ENCODE measurements at regions not wholly inside any gene's neighbourhood (a gene's known extent, or its start where the extent isn't known, plus 50 kb on each side); places are given as distances from the start of the nearest gene placed in this dataset.
A peak's percentile ranks its signal among the peaks of the same experiment; 100 is the strongest.

DNA sequence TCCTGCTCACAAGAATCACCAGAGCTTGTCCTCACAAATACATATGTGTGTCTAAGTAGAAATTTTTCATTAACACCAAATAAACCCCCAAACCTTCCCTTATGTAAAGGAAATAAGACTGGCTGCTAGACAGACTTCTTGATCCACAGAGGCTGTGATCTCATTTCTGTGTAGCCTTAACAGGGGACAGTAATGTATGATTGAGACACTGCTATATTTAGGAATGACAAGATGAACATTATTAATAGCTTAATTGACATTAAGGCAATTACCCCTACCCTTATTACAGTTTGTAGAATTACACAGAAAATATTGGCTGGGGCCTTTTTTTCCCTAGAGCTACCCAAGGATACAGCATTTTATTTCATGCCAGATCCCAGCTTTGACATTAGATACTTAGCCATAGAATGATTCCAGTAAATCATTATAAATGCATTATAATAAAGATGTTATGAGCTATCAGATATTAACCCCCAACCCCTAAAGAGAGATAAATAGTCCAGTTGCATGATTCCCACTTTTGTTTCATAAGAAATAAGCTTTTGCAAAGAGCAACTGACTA lies 392.1 kb upstream of the HNRNPA3 start:
- no peak for DNase-seq

GRCh38 chr2:176821350-176821749 lies 391.2 kb upstream of the HNRNPA3 start:
- DNase-seq, result no peak

DNA sequence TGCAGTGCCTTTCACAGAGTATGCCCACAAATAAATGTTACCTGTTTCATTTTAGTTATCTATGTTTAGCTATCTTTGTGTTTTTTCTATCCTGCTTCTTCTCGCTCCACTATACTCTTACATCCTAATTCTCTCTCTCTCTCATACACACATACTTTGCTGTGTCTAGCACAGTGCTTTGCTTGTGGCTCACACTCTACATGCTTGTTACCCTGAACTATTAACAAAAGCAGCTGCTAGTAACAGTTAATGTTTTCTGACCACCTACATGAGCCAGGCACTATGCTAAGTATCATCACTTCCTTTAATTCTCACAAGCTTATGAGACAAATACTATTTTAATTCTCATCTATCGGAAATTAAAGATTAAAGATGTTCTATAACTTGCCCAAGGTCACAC lies 390.5 kb upstream of the HNRNPA3 start:
- no peak for DNase-seq

- DNase-seq, result no peak
These were observed 386.2 kb upstream of the HNRNPA3 start for GRCh38 chr2:176826356-176826755.

- DNase-seq, result no peak
These were observed 385.5 kb upstream of the HNRNPA3 start for GRCh38 chr2:176826984-176827668.

DNA sequence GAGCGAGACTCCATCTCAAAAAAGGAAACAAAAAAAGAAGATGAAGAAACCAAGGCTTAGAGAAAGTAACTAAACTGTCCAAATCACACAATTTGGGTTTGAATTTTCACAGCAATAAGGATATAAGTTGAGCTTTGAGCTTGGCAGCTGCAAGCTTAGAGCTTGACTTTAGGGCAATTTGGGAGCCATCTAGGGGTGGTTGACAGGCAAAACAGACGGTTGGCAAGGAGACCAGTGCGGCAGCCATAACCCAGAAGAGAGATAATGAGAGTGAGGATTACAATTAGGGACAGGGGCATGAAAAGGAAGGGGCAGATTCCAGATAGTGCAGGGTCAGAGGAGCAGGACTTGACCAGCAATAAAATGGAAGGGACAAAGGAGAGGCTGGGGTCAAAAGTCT lies 382.2 kb upstream of the HNRNPA3 start:
- DNase-seq, result no peak

DNA sequence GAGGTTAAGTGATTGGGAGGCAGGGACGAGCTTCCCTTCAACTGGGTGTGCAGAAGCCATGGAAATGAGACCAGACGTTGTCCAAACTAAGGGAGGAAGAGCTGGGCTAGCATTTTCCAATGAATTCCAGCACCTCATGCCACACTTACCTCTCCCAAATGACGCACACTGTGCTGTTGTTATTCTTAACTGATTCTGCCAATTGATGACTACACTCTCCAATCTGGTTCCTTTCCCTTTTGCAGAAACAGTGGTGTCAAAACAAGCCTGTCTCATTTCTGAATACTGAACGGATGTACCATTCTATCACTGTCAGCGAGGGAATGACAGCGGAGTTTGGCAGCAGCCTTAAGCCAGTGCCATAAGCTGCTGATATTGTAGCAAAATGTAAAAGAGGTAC lies 380.5 kb upstream of the HNRNPA3 start:
- DNase-seq, result no peak

DNA sequence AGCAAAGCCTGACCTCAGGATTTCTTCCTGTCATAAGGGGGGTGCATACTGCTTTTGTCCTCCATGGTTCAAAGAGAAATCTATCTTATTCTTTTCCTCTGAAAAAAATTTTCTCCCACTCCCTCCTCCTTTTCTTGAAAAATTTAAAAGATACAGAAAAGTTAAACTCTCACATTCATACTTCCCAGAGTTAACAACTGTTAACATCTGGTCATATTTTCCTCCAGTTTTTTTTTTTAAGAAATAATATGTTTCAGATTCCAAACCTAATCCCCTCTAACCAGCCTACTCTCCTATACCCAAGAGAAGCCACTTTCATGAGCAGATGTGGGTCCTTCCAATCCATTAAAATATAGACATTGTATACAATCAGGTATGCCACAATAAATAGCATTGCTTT lies 378.9 kb upstream of the HNRNPA3 start:
- DNase-seq, result no peak

GRCh38 chr2:176834226-176834625 lies 378.4 kb upstream of the HNRNPA3 start:
- no peak for DNase-seq

DNA sequence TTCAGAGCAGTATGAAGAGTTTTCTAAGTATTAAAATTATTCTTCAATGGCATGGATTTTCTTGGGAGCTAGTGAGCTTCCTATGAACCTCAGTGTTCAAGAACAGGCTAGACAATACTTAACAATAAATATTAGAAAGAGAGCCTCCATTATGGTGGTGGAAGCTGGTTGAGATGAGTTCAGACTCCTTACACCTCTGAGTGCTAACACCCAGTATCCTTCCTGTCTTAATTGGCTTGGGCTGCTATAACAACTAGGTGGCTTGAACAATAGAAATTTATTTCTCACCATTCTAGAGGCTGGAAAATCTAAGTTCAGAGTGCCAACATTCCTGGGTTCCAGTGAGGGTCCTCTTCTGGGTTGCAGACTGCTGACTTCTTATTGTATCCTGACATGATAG lies 369.4 kb upstream of the HNRNPA3 start:
- no peak for DNase-seq

GRCh38 chr2:176844461-176844860 lies 368.1 kb upstream of the HNRNPA3 start:
- no peak for DNase-seq

DNA sequence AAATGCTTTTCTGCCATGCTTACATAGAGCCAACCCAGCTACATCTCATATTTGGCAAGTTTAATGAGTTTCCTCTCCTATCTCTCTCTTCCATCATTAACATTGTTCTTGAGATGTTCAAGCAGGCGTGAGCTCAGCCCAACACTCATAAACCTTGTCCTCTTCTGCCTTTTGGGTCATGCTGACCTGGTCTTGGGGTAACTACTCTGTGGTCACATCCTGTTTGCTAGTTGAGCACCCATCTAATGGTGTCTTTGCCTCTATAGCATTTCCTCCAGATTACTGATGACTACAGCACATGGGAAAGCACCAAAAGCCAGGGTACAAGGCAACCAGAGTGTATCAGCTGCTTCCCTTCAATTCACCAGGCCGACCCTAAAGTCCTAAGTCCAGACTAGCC lies 366.9 kb upstream of the HNRNPA3 start:
- no peak for DNase-seq

GRCh38 chr2:176847575-176847974 lies 365.0 kb upstream of the HNRNPA3 start:
- DNase-seq, result no peak

DNA sequence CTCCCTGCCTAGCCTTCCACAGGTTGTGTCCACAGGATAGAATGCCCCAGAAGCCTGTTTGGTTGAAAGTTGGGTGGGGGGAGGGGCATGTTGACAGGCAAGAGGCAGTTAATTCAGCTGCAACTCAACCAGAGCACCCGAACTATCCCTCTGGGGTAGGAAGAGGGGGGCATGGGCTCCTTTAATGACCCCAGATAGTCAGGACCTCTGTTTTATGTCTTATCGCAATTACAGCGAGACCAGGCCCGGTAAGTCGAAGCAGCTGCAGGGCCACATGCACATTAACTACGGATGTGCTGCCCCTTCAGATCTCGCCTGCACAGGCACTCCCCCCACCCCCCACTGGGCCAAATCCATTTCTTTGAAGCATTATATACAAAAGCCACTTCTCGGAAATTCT lies 363.8 kb upstream of the HNRNPA3 start:
- no peak for DNase-seq

GRCh38 chr2:176851200-176851888 lies 361.2 kb upstream of the HNRNPA3 start:
- DNase-seq, result no peak

GRCh38 chr2:176851889-176852483 lies 360.6 kb upstream of the HNRNPA3 start:
- DNase-seq, result no peak

DNA sequence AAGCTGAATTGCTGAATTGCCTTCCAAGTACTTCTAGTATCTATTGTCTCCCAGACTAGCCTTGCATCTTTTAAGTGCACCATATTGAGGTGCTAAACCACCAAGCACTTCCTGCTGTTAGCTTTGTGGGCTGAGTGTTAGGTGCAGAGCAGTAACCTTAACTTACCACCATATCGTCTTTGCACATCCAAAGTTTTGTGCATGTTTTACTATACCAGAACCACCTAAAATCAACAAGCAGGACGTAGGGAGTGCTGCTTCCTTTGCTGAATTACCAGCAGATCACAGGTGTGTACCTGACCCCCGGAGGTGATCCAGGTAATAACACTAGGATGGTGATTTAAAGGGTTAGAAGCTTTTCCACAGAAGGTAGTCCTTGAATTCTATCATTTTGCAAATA lies 359.9 kb upstream of the HNRNPA3 start:
- no peak for DNase-seq

DNA sequence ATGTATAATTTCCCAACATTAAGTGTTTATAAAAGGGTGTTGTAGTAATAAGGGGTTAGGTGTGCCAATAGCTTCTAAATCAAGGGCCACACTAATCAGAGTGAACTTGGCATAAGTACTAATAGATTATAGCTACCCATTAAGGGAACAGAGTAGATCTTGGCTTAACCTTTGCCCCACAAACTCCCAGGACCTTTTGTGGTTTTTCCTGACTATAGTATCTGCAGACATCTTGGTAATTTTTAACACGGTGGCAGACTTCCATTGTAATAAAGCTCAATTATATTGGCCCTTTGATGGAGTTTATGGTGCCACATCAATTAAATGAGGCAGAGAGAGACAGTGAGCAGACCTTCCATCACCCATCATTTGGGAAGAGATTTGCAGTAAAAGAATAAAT lies 358.5 kb upstream of the HNRNPA3 start:
- no peak for DNase-seq

DNA sequence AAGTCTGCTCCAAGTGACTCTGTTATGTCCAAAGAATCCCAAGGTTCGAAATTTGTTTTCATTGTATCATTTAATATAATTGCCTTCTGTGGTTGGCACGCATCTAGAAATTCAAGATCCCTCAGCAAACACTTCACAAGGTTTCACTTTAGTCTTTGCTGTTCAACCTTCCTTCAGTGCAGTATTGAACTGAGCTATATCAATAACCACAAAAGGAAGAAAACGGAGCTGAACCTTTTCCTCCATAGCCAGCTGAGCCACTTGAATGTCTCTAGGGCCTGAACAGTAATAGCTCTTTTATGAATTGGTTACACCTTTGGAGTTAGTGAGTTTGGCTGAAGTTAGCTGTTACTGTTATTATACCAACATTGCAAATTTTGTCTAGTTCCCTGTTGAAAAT lies 357.7 kb upstream of the HNRNPA3 start:
- no peak for DNase-seq

DNA sequence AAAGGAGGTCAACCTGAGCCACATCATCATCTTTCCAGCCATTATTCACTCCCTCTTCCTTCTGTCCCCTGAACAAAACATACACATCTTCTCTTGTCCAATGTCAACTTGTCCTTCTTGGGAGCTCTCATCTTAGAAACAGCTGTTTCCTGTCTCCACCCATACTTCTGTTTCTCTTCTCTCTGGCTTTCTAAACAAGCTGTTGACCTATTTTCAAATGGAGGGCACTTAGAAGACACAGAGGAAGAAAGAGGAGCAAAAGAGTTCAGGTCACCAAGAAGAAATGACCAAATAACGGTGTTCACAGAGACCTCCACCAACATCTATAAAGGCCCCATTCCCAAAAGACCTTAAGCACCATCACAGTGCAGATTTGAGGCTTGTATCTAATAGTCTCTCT lies 355.9 kb upstream of the HNRNPA3 start:
- no peak for DNase-seq

DNA sequence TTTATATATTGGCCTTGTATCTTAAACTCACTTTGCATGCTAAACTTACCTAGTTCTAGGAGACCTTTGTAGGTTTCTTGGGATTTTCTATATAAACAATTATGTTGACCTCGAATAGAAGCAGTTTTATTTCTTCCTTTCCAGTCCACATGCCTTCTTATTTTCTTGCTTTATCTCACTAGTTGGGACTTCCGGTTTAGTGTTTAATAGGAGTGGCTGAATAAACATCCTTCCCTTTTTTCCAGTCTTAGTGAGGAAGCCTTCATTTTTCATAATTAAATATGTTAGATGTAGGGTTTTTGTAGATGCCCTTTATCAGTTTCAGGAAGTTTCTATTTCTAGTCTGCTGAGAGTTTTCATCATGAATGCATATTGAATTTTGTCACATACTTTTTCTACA lies 347.3 kb upstream of the HNRNPA3 start:
- DNase-seq, result no peak

GRCh38 chr2:176872406-176872805 lies 340.2 kb upstream of the HNRNPA3 start:
- DNase-seq, result no peak

DNA sequence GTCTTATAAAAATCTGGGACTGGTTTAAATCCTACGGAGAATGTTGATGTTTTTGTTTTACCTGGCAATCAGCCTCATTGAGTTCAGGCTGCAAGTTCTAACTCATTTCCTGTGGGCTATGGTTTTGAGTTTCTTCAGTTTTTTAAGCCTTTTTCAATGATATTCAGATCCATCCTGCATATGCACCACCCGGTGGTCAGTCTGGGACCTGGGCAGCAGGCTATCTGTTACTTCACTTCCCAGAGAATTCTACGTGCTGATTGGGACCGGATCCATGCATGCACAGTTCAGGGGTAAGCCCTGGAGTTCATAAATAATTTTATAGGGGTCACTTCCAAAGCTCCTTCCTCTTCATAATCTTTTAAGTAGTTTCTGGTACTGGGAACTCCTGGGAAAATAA lies 339.2 kb upstream of the HNRNPA3 start:
- DNase-seq, result peak; percentile 8

DNA sequence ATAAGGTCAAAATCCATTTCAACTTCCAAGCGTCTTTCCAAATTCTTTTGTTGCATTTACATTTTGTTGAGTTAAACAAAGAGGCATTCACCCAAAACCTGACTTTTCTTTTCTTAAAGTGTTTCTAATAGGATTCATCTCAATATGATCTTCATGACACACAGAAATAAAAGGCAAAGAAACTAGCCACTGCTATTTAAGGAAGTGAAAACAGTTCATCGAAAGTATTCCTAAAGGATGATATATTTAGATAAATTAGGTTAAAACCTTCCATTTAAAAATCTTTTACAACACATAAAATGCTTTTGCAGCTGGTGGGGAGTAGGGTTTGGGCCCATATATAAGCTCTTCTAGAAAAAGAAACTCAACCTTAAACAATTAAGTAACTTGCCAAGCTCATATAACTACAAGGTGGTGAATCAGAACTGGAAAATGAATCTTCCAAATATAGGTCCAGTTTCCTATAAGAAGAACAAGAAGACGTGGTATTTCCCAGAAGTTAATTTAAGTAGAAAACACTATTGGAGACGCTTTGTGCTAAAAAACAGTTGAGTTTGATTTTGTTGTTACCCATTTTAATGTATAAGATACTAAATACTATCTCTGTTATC lies 336.0 kb upstream of the HNRNPA3 start:
- no peak for DNase-seq
